ENCODE measurements at regions not wholly inside any gene's neighbourhood (a gene's known extent, or its start where the extent isn't known, plus 50 kb on each side); places are given as distances from the start of the nearest gene placed in this dataset.

GRCh38 chr5:92930057-92930456 is 651.0 kb downstream of the NR2F1-AS1 start:
- H3K4me3 ChIP-seq: no peak overlapping the region
- H3K36me3 ChIP-seq: no peaks in the 10 kb centered on the region
- H3K9me3 ChIP-seq: no peaks in the 10 kb centered on the region
- no peak for DNase-seq
- no peak overlapping the region for H3K27ac ChIP-seq
- no peak for FAIRE-seq
- ATAC-seq: no peak
- H3K27me3 ChIP-seq: no peaks in the 10 kb centered on the region
- intact Hi-C loops (cut with DNase I): no loop called here
- 59 to 72% methylated on average over 3 of the region's 3 CpGs for WGBS, 2 donors
- H3K4me1 ChIP-seq: no peaks in the 10 kb centered on the region
- no peak for TF ChIP-seq CTCF (IDR thresholded peaks at IDR 0.05)

GRCh38 chr5:92927291-92927778 is 653.7 kb downstream of the NR2F1-AS1 start:
- 41 to 54% methylated on average over 4 of the region's 4 CpGs for WGBS, 2 donors
- ATAC-seq (peak in 1 of 4 donors; percentile 18), FAIRE-seq (no peak), DNase-seq (no peak)
- Histone ChIP-seq H3K4me3 (no peak overlapping the region), H3K36me3 (no peaks in the 10 kb centered on the region), H3K27ac (no peak overlapping the region), H3K27me3 (no peaks in the 10 kb centered on the region), H3K4me1 (no peaks in the 10 kb centered on the region), H3K9me3 (no peaks in the 10 kb centered on the region)
- no peak for TF ChIP-seq CTCF (IDR thresholded peaks at IDR 0.05)
- intact Hi-C loops (cut with DNase I): no loop called here

GRCh38 chr5:92923885-92924284 is 657.1 kb downstream of the NR2F1-AS1 start:
- intact Hi-C loops (cut with DNase I): no loop called here
- no peaks in the 10 kb centered on the region for H3K4me1 ChIP-seq
- DNase-seq (no peak), ATAC-seq (no peak), FAIRE-seq (no peak)
- WGBS, 2 donors: 45 to 46% methylated on average over 1 of the region's 1 CpG
- no peaks in the 10 kb centered on the region for H3K27me3 ChIP-seq
- no peaks in the 10 kb centered on the region for H3K9me3 ChIP-seq
- TF ChIP-seq CTCF (IDR thresholded peaks at IDR 0.05): no peak
- no peaks in the 10 kb centered on the region for H3K36me3 ChIP-seq
- no peak overlapping the region for H3K4me3 ChIP-seq
- no peak overlapping the region for H3K27ac ChIP-seq

- 64 to 70% methylated on average over 5 of the region's 5 CpGs for WGBS, 2 donors
- DNase-seq: no peak
- no peak for FAIRE-seq
- Histone ChIP-seq H3K4me1 (no peaks in the 10 kb centered on the region), H3K27me3 (no peaks in the 10 kb centered on the region), H3K27ac (no peak overlapping the region), H3K9me3 (no peaks in the 10 kb centered on the region), H3K36me3 (no peaks in the 10 kb centered on the region), H3K4me3 (no peak overlapping the region)
- no peak for TF ChIP-seq CTCF (IDR thresholded peaks at IDR 0.05)
- intact Hi-C loops (cut with DNase I): no loop called here
- no peak for ATAC-seq
Observed at GRCh38 chr5:92922231-92922967, 658.6 kb downstream of the NR2F1-AS1 start.

- no peaks in the 10 kb centered on the region for H3K4me1 ChIP-seq
- WGBS, 2 donors: 72 to 80% methylated on average over 2 of the region's 2 CpGs
- DNase-seq: no peak
- no peaks in the 10 kb centered on the region for H3K9me3 ChIP-seq
- H3K27me3 ChIP-seq: no peaks in the 10 kb centered on the region
- H3K27ac ChIP-seq: no peak overlapping the region
- H3K4me3 ChIP-seq: no peak overlapping the region
- TF ChIP-seq CTCF (IDR thresholded peaks at IDR 0.05): no peak
- FAIRE-seq: no peak
- no peaks in the 10 kb centered on the region for H3K36me3 ChIP-seq
- ATAC-seq: no peak
- intact Hi-C loops (cut with DNase I): no loop called here
Observed at GRCh38 chr5:92917044-92917443, 664.0 kb downstream of the NR2F1-AS1 start.
